HG03135 (cell line): ENCODE measurements at regions not wholly inside any gene's neighbourhood (a gene's known extent, or its start where the extent isn't known, plus 50 kb on each side); places are given as distances from the start of the nearest gene placed in this dataset.
"Not testable (repeated sequence)": the region's sequence is repeated elsewhere in the genome, so short reads cannot be mapped to it uniquely, and the experiment has no call there.

ENCODE experiments used
- ATAC-seq: cut with Tn5 transposase; IDR thresholded peaks from one replicate; pipeline ENCODE4 v1.9.1; 2021; ENCODE audit warnings: mild to moderate bottlenecking, moderate library complexity; ENCODE audit not compliant: unreplicated experiment

GRCh38 chr15:20309966-20310365 lies 231.6 kb downstream of the GOLGA6L6 start:
- not testable (repeated sequence) for ATAC-seq

DNA sequence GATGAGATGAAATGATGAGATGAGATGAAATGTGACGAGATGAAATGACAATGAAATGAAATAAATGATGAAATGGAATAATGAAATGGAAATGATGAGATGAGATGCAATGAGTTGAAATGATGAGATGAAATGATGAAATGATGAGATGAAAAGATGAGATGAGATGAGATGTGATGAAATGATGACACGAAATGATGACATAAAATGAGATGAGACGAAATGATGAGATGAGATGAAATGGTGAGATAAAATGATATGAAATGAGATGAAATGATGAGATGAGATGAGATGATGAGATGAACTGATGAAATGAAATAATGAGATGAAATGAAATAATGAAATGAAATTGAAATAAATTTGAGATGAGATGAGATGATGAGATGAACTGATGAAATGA lies 232.2 kb downstream of the GOLGA6L6 start:
- not testable (repeated sequence) for ATAC-seq

- ATAC-seq = not testable (repeated sequence)
Observed at GRCh38 chr15:20308027-20308690, 233.4 kb downstream of the GOLGA6L6 start.

- ATAC-seq = not testable (repeated sequence)
Observed at GRCh38 chr15:20307137-20307536, 234.5 kb downstream of the GOLGA6L6 start.

DNA sequence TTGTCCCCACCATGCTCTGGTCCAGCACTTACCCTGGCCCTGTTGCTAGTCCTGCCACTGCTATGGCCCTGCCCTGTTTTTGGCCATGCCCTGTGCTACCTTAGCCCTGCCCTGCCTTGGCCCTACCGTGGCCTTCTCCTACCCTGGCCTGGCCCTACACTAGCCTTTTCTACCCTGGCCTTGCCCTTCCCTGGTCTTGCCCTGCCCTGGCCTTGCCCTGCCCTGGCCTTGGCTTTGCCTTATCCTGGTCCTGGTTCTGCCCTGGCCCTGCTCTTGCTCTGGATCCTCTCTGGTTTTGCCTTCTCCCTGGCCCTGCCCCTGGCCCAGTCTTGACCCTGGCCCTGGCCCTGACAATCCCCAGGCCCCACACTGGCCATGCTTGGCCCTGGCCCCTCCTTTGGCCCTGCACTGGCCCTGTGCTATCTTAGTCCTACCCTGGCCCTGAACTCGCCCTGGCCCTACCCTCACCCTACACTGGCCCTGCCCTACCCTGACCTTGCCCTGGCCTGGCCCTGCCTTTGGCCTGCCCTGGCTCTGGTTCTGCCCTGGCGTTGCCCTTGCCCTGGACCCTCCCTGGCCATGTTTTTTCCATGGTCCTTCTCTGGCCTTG lies 235.0 kb downstream of the GOLGA6L6 start:
- ATAC-seq = not testable (repeated sequence)

DNA sequence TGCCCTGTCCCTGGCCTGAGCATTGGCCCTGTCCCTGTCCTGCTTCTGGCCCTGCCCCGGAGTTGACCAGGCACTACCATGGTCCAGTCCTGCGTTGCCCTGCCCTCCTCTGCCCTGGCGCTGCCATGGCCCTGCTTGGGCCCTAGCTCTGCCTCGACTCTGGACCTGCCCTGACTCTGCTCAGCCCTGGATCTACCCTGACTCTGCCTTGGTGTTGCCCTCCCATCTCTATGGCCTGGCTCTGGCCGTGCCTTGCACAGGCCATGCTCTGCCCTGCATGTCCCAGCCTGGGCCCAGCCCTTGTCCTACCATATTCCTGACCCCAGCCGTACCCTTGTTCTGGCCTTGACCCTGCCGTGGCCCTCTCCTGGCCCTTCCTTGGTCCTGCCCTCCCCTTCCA lies 235.7 kb downstream of the GOLGA6L6 start:
- not testable (repeated sequence) for ATAC-seq

GRCh38 chr15:20305015-20305465 lies 236.6 kb downstream of the GOLGA6L6 start:
- not testable (repeated sequence) for ATAC-seq

DNA sequence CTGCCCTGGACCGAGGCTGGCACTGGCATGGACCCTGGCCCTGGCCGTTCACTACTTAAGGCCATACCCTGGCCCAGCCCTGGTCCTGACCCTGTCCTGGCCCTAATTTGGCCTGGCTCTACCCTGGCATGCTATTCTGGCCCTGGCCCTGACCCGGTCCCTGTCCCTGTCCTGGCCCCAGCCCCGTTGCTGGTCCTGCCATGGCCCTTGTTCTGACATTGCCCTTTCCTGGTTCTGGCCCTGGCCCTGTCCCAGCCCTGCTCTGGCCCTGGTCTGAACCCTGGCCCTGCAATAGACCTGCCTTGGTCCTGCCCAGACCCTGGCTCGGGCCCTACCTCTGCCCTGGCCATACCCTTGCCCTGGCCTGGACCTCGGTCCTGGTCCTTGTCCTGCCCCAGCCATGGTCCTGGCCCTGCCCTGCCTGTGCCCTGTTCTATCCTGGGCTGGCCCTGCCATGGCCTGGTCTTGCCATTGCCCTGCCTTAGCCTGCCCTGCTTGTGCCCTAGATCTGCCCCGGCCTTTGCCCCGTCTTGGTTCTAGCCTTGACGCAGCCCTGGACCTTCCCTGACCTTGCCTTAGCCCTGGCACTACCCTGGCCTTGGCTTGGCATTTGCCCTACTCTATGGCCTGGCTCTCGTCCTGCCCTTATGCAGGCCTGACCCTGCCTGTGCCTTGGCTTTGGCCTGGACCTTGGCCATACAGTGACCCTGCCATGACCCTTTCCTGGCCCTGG lies 237.2 kb downstream of the GOLGA6L6 start:
- ATAC-seq = not testable (repeated sequence)

DNA sequence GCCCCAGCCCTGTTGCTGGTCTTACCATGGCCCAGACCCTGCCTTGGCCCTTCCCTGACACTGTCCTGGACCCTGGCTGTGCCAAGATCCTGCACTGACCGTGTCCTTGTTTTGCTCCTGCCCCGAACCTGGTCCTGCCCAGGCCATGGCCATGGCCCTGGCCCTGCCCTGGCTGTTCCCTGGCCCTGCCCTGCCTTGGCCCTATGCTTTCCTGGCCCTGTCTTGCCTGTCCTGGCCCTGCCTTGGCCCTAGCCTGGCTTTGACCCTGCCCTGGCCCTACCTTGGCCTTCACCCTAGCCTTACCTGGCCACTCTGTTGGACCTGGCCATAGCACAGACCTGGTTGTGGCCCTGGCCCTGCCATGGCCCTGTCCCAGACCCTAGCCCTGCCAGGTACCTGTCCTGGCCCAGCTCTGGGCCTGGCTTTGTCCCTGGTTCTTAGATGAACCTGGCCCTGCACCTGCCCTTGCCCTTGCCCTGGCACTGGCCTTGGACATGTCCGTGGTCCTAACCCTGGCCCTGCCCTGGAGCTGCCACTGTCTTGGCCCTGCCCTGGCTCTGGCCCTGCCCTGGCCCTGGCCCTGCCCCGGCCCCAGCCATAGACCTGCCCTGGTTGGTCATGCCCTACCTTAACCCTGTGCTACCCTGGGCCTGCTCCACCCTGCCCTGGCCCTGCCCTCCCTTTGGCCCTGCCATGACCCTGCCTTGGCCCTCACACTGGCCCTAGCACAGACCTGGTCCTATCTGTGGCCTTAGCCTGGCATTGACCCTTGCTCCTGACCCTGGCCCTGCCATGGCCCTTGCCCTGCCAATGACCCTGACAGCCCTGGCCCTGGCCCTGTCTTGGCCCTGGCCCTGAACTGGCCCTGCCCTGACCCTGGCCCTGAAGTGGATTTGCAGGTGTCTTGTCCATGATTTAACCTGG lies 238.1 kb downstream of the GOLGA6L6 start:
- ATAC-seq = not testable (repeated sequence)

GRCh38 chr15:20302141-20303069 lies 239.2 kb downstream of the GOLGA6L6 start:
- ATAC-seq = not testable (repeated sequence)

- ATAC-seq = not testable (repeated sequence)
Observed at GRCh38 chr15:20301471-20302081, 240.0 kb downstream of the GOLGA6L6 start.

GRCh38 chr15:20301041-20301390 lies 240.6 kb downstream of the GOLGA6L6 start:
- ATAC-seq = not testable (repeated sequence)

GRCh38 chr15:20300351-20301040 lies 241.1 kb downstream of the GOLGA6L6 start:
- not testable (repeated sequence) for ATAC-seq

GRCh38 chr15:20297603-20298123 lies 243.9 kb downstream of the GOLGA6L6 start:
- not testable (repeated sequence) for ATAC-seq

DNA sequence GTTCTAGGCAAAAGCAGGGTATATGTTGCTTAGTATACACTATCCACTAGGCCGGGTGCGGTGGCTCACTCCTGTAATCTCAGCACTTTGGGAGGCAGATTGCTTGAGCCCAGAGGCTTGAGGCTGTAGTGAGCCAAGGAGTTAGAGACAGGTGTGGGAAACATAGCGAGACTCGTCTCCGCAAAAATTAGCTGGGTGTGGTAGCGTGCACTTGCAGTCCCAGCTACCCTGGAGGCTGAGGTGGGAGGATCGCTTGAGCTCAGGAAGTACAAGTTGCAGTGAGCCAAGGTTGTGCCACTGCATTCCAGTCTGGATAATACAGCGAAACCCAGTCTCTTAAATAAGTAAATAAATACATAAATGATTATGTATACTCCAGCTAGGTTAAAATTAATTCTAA lies 245.3 kb downstream of the GOLGA6L6 start:
- ATAC-seq = not testable (repeated sequence)

- ATAC-seq = no peak
Observed at GRCh38 chr15:20295238-20295811, 246.3 kb downstream of the GOLGA6L6 start.

GRCh38 chr15:20294651-20295237 lies 246.9 kb downstream of the GOLGA6L6 start:
- no peak for ATAC-seq
